ENCODE measurements at regions not wholly inside any gene's neighbourhood (a gene's known extent, or its start where the extent isn't known, plus 50 kb on each side); places are given as distances from the start of the nearest gene placed in this dataset.

DNA sequence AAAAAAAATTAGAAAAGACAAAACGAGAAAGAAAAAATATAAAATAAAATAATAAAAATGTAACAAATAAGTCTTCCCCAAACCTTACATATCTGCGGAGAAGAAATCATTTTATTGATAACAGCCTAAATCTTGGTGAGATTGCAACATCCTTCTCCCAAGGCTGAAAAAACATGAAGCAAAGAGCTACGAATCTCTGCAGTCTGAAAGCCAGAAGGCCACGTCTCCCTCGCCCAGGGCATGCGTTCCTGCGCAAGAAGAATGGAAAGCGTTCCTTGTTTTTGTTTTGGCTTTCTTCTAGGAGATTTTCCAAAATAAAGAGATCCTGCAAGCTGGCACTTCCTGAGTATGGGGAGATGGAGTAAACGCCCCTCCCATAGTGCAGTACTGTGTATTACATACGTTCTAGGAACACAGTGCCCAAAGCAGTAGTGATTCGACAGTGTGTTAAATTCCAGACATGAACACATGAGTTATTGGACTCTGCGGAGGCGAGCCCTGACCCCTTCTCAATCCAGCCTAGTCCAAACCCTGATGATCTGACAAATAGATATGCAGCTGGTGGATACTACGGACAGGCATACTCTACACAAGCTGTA is 126.7 kb upstream of the RREB1 start:
- TF ChIP-seq, protein P1, sequence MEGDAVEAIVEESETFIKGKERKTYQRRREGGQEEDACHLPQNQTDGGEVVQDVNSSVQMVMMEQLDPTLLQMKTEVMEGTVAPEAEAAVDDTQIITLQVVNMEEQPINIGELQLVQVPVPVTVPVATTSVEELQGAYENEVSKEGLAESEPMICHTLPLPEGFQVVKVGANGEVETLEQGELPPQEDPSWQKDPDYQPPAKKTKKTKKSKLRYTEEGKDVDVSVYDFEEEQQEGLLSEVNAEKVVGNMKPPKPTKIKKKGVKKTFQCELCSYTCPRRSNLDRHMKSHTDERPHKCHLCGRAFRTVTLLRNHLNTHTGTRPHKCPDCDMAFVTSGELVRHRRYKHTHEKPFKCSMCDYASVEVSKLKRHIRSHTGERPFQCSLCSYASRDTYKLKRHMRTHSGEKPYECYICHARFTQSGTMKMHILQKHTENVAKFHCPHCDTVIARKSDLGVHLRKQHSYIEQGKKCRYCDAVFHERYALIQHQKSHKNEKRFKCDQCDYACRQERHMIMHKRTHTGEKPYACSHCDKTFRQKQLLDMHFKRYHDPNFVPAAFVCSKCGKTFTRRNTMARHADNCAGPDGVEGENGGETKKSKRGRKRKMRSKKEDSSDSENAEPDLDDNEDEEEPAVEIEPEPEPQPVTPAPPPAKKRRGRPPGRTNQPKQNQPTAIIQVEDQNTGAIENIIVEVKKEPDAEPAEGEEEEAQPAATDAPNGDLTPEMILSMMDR (conservative IDR thresholded peaks at IDR 0.05; ENCODE audit: low read length): no peak
- no peak for TF ChIP-seq EZH2phosphoT487 (IDR thresholded peaks at IDR 0.05; ENCODE audit: borderline replicate concordance, low read depth, low read length)
